Fibroblast of skin of left quadriceps (primary cell): ENCODE measurements at regions not wholly inside any gene's neighbourhood (a gene's known extent, or its start where the extent isn't known, plus 50 kb on each side); places are given as distances from the start of the nearest gene placed in this dataset.

Source experiments
- DNase-seq, 2 experiments: peaks; one replicate each; pipeline ENCODE4 v3.0.0-alpha.2; 2013; ENCODE audit warnings: low read depth in 2 of 2

DNA sequence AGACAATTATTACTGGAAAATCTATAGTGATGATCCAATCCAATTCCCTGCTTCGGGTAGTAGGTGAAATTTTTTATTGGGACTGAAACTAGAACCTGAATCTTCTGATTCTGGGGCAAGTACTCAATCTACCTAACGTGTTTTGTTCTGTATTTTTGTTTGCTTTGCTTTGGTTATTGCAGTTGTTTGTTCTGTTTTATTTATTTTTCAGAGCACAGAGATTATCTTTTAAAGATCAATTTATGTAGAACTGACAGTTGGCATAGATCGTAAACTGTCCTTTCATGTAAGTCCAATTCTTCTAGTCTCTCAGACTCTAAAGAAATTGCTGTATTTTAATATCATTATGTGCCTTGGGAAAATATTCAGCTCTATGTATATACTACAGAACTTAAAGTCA is 401.6 kb downstream of the ANXA1 start:
- no peak for DNase-seq

DNA sequence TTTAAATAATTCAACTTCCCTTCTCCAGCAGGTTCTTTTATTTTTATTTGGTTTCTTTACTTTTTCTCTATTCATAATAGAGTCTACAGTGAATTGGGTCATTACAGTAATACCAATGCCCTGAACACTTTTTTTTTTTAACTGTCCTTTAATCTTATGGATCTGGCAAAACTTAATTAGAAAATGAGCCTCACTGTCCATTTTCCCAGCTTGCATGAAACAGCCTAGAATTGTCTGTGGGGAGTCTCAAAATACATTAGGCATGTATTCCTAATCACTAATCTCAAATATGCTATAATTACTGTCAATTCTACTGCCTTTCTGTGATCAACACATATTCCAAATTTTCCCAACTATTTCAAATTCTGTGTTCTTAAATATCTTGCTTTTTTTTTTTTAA is 406.8 kb downstream of the ANXA1 start:
- DNase-seq, result no peak

DNA sequence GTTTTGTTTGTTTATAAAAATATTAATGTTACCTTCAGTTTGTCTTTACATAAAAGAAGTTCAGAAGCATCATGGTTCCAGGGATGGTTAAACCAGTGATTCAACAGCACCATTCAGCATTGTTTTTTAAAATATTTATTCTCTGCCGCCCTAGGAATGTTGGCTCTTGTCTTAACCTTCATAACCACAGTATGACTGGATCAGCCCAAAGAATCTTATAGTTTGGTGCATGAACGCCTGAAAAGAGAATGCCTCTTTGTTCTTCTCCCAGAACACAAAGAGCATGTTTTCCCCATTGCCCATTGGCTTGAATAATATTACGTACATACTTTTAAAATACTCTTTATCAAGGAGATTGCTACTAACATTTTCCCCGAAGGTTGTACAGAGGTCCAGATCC is 413.4 kb downstream of the ANXA1 start:
- no peak for DNase-seq

- peak in 1 of 2 experiments; percentile 1 for DNase-seq
These were observed 414.3 kb downstream of the ANXA1 start for GRCh38 chr9:73565833-73566465.

DNA sequence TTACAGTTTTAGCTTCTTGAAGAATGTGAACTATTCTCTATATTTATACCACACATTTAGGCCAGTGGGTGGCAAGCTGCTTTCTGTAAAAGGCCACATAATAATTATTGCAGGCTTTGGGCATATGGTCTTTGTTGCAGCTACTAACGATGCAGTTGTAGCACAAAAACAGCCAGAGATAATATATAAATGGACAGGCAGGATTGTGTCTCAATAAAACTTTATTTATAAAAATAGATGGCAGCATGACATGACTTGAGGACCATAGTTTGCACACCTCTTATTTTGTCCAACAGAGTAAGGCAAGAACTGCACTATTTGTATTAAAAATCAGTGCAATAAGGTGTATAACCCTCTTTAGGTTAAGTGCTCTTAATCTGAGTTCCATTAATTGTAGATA is 415.0 kb downstream of the ANXA1 start:
- DNase-seq, result no peak

GRCh38 chr9:73573235-73573634 is 421.6 kb downstream of the ANXA1 start:
- no peak for DNase-seq

DNA sequence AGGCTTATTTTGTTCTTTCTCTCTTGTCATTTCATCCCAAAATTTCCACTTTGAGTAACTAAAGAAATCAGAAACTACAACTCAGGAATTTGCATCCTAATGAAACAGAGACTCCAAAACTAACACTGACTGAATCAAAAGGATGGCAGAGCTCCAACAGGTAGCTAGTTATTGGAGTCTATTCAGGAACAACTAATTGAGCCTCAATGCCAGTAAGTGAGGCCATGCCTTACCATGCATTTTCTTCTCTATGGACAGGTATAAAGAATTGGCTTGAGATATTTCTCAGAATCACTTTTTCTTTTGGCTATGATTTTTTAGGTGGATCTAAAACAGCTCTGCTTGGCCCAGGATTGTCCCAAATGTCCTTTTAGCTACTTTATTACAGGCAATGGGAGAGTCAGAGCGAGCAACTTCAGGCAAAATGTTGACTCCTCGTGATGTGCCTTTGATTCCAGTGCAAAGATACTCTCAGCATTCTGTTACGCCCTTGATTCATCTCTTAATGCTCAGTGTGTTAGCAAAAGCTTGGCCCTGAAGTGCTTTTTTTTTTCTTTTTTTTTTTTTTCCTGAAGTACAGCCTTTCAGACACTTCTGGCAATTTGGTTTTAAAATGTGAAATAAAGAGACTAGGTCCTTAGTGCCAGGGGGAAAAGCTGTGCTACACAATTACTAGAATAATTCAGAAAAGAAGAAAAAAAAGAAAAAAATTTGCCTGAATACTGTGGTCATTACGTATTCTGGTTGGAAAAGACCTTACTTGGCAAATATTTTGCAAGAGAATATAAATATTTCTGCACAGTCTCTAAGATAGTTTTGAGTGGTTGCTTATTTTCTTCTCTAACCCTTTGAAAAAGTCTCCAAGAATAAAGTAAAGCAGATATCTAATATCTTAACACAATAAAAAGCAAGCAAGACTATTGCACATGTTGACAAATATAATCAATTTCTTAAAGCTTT is 423.7 kb downstream of the ANXA1 start:
- DNase-seq, result no peak

- DNase-seq, result peak in 1 of 2 experiments; percentile 0
These were observed 426.2 kb downstream of the ANXA1 start for GRCh38 chr9:73577848-73578247.

- DNase-seq, result no peak
These were observed 428.2 kb downstream of the ANXA1 start for GRCh38 chr9:73579823-73580222.

GRCh38 chr9:73583576-73583975 is 431.9 kb downstream of the ANXA1 start:
- DNase-seq, result no peak

DNA sequence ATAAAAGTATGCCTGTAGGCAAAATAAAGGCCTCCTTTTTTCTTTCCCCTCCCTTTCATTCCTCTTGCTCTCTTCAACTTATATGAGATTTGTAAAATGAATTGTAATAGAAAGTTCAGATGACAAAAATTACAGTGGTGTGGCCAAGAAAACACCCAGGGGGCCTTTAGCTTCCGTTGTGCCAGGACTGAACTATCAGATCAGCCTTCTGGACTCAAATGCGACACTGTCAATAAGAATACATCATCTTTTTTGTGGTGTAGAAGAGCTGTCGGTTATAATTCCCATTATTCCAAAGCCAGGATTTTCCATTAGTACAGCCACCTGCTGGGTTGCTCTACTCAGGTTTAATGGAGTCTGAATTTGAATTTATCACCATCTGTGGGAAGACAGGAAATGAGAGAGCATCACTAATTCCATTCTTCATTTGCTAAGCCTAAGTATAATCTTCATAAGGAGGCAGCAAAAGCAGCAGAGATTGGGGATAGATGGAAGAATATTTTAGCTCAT is 443.4 kb downstream of the ANXA1 start:
- no peak for DNase-seq

DNA sequence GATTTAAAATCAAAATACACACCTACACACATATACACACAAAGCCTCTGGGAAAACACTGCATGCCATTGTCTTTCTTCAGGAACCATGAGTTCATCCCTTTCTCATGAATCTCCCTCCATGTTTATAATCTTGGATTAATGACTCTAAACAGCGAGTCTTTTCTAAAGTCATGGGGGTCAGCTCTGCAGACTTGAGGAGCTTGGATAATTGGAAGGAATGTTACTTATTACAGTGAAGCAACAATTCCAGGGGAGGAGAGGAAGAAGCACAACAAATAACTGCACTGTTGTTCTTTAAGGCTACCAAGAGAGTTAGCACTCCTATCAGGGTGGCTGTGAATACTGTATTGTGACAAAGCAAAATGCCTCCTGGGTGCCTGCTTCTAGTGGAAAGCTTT is 444.7 kb downstream of the ANXA1 start:
- no peak for DNase-seq

GRCh38 chr9:73597039-73597438 is 445.4 kb downstream of the ANXA1 start:
- DNase-seq, result no peak

GRCh38 chr9:73597771-73598170 is 446.1 kb downstream of the ANXA1 start:
- no peak for DNase-seq

DNA sequence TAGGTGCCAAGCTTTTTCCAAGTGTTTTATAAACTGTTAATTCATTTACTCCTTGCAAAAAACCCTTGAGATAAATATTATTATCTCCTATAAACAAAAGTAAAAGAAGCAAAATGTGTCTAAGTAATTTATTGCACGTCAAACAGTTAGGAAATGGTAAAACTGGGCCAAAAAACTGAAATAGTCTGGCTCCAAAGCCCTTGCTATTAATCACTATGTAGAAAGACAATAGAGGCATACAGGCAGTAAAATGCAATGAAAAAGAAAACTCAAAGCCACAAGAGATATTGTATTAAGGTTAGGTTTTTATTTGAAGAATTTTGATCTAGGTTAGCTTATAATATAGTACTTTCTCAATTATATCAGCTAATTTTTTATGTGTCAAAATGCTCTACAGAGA is 457.7 kb downstream of the ANXA1 start:
- no peak for DNase-seq

DNA sequence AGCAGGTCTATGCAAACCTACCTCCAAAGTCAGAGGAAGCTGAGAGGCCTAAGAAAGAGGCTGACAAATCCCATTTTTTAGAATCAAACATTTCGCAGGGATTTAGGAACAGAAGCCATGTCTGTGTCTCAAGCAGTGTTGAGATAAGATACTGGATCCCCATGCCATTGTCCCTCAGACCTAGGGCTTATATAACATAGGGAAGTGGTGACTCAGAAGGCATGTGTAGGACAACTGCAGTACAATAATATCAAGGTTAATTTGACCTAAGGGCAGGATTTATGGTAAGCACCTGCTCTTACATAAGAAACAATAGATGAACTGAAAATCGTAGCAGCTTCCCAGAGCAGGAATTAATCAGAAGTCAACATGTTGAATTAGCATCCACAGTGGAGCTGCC is 459.4 kb downstream of the ANXA1 start:
- DNase-seq, result no peak

GRCh38 chr9:73613092-73613701 is 461.5 kb downstream of the ANXA1 start:
- DNase-seq, result peak; percentile 3 to 4

DNA sequence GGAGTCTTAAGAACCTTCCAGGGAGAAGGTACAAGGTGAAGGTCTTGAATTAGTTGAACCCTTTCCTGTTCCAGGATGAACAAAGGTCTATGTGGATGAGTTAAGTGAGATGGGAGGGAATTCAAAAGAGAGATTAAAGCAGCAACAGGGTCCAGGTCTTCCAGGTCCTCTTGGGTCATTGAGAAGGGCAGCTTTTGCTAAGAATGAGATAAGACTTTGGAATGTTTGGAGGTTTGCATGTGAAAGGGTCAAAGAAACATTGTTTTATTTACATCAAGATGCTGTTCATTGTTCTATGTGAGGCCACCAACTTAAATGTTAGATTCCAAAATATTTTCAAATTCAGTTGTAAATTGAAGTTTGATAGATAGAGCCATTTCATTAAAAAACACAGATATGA is 463.9 kb downstream of the ANXA1 start:
- no peak for DNase-seq

GRCh38 chr9:73617586-73617985 is 465.9 kb downstream of the ANXA1 start:
- no peak for DNase-seq

DNA sequence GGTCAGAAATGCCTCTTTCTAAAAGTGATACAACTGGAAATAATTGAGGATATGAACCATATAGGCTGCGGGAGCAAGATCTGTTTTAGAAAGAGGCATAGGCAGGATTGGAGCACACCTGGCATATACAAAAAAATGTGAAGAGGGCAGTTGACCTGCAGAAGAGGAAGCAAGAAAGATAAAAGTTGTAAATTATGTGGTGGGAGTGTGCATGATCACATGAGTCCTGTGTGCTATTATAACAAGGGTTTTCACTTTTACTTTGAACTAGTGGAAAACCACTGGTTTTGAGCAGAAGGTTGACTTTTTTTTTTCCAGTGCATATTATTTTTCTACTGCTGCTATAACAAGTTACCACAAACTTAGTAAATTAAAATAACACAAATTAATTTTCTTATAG is 489.3 kb downstream of the ANXA1 start:
- no peak for DNase-seq

DNA sequence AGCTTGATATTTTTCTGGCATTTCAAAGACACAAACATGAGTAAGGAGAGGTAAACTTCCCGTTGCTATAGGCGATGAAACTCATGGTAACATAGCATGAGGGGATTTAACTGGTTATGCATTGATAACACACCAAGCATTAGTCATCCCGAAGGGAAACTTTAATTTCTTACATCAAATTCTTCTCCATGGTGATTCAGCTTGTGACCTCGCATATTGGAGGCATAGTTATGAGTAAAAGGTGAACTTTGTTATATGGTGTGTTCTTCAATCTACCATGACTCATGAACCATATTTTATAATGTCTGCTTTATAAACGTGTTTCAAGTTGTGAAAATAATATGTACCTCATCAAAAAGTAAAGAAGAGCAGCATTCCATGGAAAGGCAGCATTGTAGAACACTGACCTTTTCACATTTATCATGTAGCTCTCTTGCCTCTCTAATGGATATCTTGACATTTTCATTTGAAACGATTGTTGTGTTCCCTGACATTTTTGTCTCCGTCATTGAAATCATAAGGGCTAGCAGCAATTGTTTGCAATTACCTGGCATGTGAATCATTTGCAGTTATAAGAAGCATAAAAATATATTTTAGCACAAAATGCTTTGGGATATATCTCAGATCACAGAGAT is 491.8 kb downstream of the ANXA1 start:
- peak; percentile 24 to 25 for DNase-seq

DNA sequence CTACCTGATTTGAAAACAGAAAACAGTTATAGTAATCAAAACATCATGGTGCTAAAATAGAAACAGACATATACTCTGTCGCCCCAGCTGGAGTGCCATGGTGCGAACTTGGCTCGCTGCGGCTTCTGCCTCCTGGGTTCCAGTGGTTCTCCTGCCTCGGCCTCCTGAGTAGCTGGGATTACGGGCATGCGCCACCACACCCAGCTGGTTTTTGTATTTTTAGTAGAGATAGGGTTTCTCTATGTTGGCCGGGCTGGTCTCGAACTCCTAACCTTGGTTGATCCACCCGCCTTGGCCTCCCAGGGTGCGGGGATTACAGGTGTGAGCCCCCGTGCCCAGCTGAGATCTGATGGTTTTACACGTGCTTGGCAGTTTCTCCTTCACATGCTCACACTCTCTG is 495.9 kb downstream of the ANXA1 start:
- no peak for DNase-seq
